K562 (cell line): ENCODE measurements at regions not wholly inside any gene's neighbourhood (a gene's known extent, or its start where the extent isn't known, plus 50 kb on each side); places are given as distances from the start of the nearest gene placed in this dataset.

Source experiments
- ATAC-seq: fragments of 200-7000 bp; cut with Tn5 transposase; 3 replicates; pipeline ENCODE4 v1.9.1; 2020; ENCODE audit warnings: moderate library complexity
- BruUV-seq: library from RNA; stranded (reverse); fragments of 400-500 nt; replicated peaks from 2 replicates; lab custom pipeline; 2021; lab: Mats Ljungman, UMichigan
- CTCF ChIA-PET: fragments of 300-600 bp; formaldehyde crosslinking; extraction: SDS; loops from one replicate; lab custom pipeline; 2021; ENCODE audit warnings: low intra/inter-chr PET ratio; lab: Yijun Ruan, JAX
- POLR2A ChIA-PET: fragments of 300-600, 350-650 bp; sonication (Branson Sonifier 250); formaldehyde crosslinking; extraction: SDS; loops from one replicate; lab custom pipeline; 2021; ENCODE audit warnings: antibody characterized with exemption, inconsistent platforms; lab: Yijun Ruan, JAX
- DNase-seq, 4 experiments: peaks; one replicate each; pipeline versions ENCODE4 v3.0.0 to v3.0.0-alpha.2; 2011 to 2018; ENCODE audit warnings: low spot score in 3 of 4, mixed read lengths in 3 of 4; ENCODE audit errors: extremely low read depth in 1 of 4
- FAIRE-seq: peaks from 2 replicates; lab custom pipeline; 2011; peaks lifted over from hg19 to GRCh38; lab: Jason Lieb, UNC
- H2AFZ ChIP-seq: 2 replicates; pipeline ENCODE4 v1.6.0; 2011; ENCODE audit warnings: low read depth, low read length, control low read depth, inconsistent platforms
- H3K27ac ChIP-seq: fragments of 200-600 bp; 3 replicates; pipeline ENCODE4 v1.8.0; 2011; ENCODE audit warnings: low read depth, mild to moderate bottlenecking, control low read depth, inconsistent platforms, low read length, moderate library complexity, mixed read lengths; ENCODE audit errors: extremely low read depth
- H3K27me3 ChIP-seq, 2 experiments: fragments of 300-600 bp in 1 of 2; 2 replicates in 1 of 2; 3 replicates in 1 of 2; pipeline versions ENCODE4 v1.6.0 to v1.8.0; 2011; ENCODE audit warnings: inconsistent platforms in 2 of 2, low read length in 2 of 2, mild to moderate bottlenecking in 1 of 2, mixed read lengths in 1 of 2, moderate library complexity in 1 of 2; ENCODE audit not compliant: control insufficient read depth in 2 of 2, insufficient read depth in 2 of 2
- H3K36me3 ChIP-seq: fragments of 300-600 bp; 3 replicates; pipeline ENCODE4 v1.8.0; 2011; ENCODE audit warnings: mild to moderate bottlenecking, low read length, inconsistent platforms; ENCODE audit not compliant: control insufficient read depth, insufficient read depth
- H3K4me1 ChIP-seq, 2 experiments: fragments of 200-600 bp in 1 of 2; replicated peaks in 1 of 2; 2 replicates in 1 of 2; 3 replicates in 1 of 2; pipeline versions ENCODE4 v1.5.1 to v1.8.0; 2011; ENCODE audit warnings: inconsistent platforms in 2 of 2, low read length in 2 of 2, mild to moderate bottlenecking in 1 of 2, mixed read lengths in 1 of 2, moderate library complexity in 1 of 2; ENCODE audit not compliant: control insufficient read depth in 2 of 2, insufficient read depth in 2 of 2
- H3K4me2 ChIP-seq: 2 replicates; pipeline ENCODE4 v1.6.1; 2011; ENCODE audit warnings: low read length, control low read depth, inconsistent platforms, mixed read lengths; ENCODE audit not compliant: insufficient read depth
- H3K4me3 ChIP-seq: fragments of 200-600 bp; sonication (generic), shearing (Covaris generic); 2 replicates; pipeline ENCODE4 v1.5.1; 2016; ENCODE audit warnings: control low read depth, inconsistent platforms
- H3K79me2 ChIP-seq: fragments of 200-600 bp; 3 replicates; pipeline ENCODE4 v1.8.0; 2011; ENCODE audit warnings: low read length, inconsistent platforms; ENCODE audit not compliant: control insufficient read depth, insufficient read depth
- H3K9ac ChIP-seq, 2 experiments: 2 replicates each; pipeline versions ENCODE4 v1.6.0 to v1.6.1; 2011; ENCODE audit warnings: low read depth in 2 of 2, low read length in 2 of 2, control low read depth in 1 of 2, inconsistent platforms in 1 of 2, mild to moderate bottlenecking in 1 of 2, mixed read lengths in 1 of 2; ENCODE audit not compliant: insufficient read depth in 1 of 2
- H3K9me1 ChIP-seq: one replicate; pipeline ENCODE4 v1.6.0; 2011; ENCODE audit warnings: inconsistent platforms, mild to moderate bottlenecking, low read length, moderate library complexity; ENCODE audit not compliant: control insufficient read depth, insufficient read depth
- H3K9me3 ChIP-seq: replicated peaks from 2 replicates; pipeline ENCODE4 v1.5.1; 2011; ENCODE audit warnings: low read depth, low read length, inconsistent platforms; ENCODE audit not compliant: control insufficient read depth, insufficient read depth
- H4K20me1 ChIP-seq: replicated peaks from 2 replicates; pipeline ENCODE4 v1.6.1; 2011; ENCODE audit warnings: low read length, inconsistent platforms, mixed read lengths; ENCODE audit not compliant: control insufficient read depth, insufficient read depth
- CHD1 ChIP-seq: fragments of 200-600 bp; sonication (generic); IDR thresholded peaks from one replicate; pipeline ENCODE4 v1.6.1; 2012; ENCODE audit warnings: mild to moderate bottlenecking, moderate library complexity, low read length, inconsistent platforms
- ETV1 ChIP-seq: fragments of 450-650 bp; conservative IDR thresholded peaks from 2 replicates; pipeline ENCODE4 v1.6.1; 2016; ENCODE audit warnings: missing genetic modification characterization, control low read depth, low read depth, missing compliant biosample characterization
- SMARCB1 ChIP-seq: IDR thresholded peaks from 2 replicates; pipeline ENCODE4 v1.6.1; 2011; ENCODE audit warnings: improper control_type of control experiment, low read depth; ENCODE audit not compliant: insufficient read length
- ZNF583 ChIP-seq: fragments of 250-450 bp; sonication (Bioruptor Pico); IDR thresholded peaks from 2 replicates; pipeline ENCODE4 v1.4.0; 2020
- WGBS: fragments of 100-300 bp; shearing (Covaris generic); methylation state at CpG from one replicate; pipeline ENCODE4 v1.1.6; 2016; ENCODE audit warnings: low coverage, mixed read lengths; ENCODE audit not compliant: insufficient coverage; ENCODE audit errors: missing lambda C conversion rate; 5-methylcytosine and 5-hydroxymethylcytosine counted together
- in situ Hi-C: fragments of 300-500 bp; cut with MboI; formaldehyde crosslinking; loops from 4 replicates; pipeline ENCODE4 v1.15.0; 2018; ENCODE audit warnings: inconsistent platforms, mixed read lengths
- intact Hi-C: fragments of 100-400 bp; cut with micrococcal nuclease; formaldehyde crosslinking; loops from 2 replicates; pipeline ENCODE4 v1.14.2; 2022
- TF ChIP-seq, protein P1 (sequence below): fragments of 450-650 bp; IDR thresholded peaks from 2 replicates; pipeline ENCODE4 v1.6.1; 2018; ENCODE audit not compliant: partially characterized antibody
- TF ChIP-seq, protein P2 (sequence below), 2 experiments: fragments of 450-650 bp in 1 of 2; sonication (generic) in 1 of 2; formaldehyde crosslinking in 1 of 2; IDR thresholded peaks; 2 replicates each; pipeline versions ENCODE4 v1.7.1 to v1.9.0; 2016 to 2022; ENCODE audit warnings: inconsistent platforms in 1 of 2, mild to moderate bottlenecking in 1 of 2, missing genetic modification reagents in 1 of 2

DNA sequence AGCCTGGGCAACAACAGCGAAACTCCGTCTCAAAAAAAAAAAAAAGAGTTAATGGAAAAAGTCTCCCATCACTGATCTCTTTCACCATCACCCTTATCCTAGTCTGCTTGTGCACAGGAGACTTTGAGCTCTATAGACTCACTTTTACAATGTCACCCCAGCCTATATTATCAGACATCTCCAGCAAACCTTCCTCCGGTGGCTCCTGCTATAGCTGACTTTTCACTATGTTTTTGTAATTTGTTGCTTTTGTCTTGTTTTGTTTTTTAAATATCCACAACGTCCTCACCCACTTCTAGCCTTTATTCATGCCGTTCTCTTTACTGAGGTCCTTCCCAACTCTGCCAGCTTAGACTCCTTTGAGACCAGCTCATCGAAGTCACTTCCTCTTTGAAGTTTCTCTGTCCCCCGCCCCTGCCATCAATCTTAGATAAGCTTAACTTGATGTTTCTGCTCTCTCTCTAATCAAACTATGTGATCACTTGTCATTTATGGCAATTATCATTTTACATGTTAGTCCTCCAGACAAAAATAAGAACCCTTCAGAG lies 82.7 kb upstream of the CHD2 start (continued):
- TF ChIP-seq, protein P1, sequence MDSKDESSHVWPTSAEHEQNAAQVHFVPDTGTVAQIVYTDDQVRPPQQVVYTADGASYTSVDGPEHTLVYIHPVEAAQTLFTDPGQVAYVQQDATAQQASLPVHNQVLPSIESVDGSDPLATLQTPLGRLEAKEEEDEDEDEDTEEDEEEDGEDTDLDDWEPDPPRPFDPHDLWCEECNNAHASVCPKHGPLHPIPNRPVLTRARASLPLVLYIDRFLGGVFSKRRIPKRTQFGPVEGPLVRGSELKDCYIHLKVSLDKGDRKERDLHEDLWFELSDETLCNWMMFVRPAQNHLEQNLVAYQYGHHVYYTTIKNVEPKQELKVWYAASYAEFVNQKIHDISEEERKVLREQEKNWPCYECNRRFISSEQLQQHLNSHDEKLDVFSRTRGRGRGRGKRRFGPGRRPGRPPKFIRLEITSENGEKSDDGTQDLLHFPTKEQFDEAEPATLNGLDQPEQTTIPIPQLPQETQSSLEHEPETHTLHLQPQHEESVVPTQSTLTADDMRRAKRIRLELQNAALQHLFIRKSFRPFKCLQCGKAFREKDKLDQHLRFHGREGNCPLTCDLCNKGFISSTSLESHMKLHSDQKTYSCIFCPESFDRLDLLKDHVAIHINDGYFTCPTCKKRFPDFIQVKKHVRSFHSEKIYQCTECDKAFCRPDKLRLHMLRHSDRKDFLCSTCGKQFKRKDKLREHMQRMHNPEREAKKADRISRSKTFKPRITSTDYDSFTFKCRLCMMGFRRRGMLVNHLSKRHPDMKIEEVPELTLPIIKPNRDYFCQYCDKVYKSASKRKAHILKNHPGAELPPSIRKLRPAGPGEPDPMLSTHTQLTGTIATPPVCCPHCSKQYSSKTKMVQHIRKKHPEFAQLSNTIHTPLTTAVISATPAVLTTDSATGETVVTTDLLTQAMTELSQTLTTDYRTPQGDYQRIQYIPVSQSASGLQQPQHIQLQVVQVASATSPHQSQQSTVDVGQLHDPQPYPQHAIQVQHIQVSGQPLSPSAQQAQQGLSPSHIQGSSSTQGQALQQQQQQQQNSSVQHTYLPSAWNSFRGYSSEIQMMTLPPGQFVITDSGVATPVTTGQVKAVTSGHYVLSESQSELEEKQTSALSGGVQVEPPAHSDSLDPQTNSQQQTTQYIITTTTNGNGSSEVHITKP, result no peak
- TF ChIP-seq SMARCB1, result peak; percentile 69

DNA sequence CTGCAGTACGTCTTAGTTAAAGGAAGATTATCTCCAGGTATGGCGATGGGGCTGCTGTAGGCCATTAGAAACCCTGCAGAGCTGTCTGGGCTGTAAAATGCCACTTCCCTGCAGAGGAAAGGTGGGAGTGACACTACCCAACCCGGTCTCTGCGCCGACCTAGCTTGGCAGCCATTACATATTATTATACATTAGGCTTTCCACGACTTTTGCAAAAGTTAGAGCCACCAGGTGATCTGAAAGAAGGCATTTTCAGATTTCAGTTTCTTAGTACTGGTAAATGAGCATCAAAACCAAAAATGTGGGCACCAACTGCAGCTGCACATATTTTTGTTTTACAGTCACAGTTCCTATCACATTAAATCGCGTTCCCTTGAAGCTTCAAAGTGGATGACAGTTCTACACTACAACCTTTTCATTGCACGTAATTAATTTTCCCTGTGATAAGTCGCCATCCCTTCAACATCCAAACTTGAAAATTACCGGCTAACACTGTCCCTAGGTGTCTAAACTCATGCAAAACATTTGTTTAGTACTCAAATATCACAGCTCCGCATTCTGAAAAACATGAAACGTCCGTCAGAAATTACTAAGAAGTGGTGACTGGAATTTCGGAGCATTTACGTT lies 81.4 kb upstream of the CHD2 start:
- intact Hi-C loops, result loop anchor here (2.0 to 10.0 kb wide), 2 partner anchors 64 to 1784 kb away; no protein-coding TSS in a partner anchor
- no peaks in the 10 kb centered on the region for H3K9me1 ChIP-seq
- in situ Hi-C loops, result no loop called here
- ChIA-PET CTCF (no interaction called here), POLR2A (interaction anchor here (0.8 to 5.0 kb wide), 10 partner anchors 9 to 645 kb away, joined by 3 to 58 read pairs (median 6); partner anchors contain the start of gene CHD2)
- no peaks in the 10 kb centered on the region for H3K9me3 ChIP-seq
- FAIRE-seq (peak; percentile 6), DNase-seq (peak in 2 of 4 experiments; percentile 38 to 44), ATAC-seq (peak; percentile 39)
- peak overlapping the region; percentile 25 for H3K4me3 ChIP-seq
- peaks cover 24 to 32% of the 10 kb centered on the region in 2 experiments for H3K4me1 ChIP-seq
- no TSS peak for BruUV-seq
- peak overlapping the region; percentile 89 for H3K4me2 ChIP-seq
- 4% methylated on average over 16 of the region's 16 CpGs for WGBS
- peak overlapping the region; percentile 95 for H2AFZ ChIP-seq
- H3K27me3 ChIP-seq, result no peaks in the 10 kb centered on the region
- no peaks in the 10 kb centered on the region for H3K36me3 ChIP-seq
- H3K9ac ChIP-seq, result peak overlapping the region; percentile 76 to 85; a peak in 3 of 4 replicates
- no peaks in the 10 kb centered on the region for H3K79me2 ChIP-seq
- H4K20me1 ChIP-seq, result no peaks in the 10 kb centered on the region
- H3K27ac ChIP-seq, result peak overlapping the region; percentile 80
- no peak for TF ChIP-seq CHD1
- no peak for TF ChIP-seq ZNF583 (CRISPR knock-in tag)
- TF ChIP-seq, protein P2, sequence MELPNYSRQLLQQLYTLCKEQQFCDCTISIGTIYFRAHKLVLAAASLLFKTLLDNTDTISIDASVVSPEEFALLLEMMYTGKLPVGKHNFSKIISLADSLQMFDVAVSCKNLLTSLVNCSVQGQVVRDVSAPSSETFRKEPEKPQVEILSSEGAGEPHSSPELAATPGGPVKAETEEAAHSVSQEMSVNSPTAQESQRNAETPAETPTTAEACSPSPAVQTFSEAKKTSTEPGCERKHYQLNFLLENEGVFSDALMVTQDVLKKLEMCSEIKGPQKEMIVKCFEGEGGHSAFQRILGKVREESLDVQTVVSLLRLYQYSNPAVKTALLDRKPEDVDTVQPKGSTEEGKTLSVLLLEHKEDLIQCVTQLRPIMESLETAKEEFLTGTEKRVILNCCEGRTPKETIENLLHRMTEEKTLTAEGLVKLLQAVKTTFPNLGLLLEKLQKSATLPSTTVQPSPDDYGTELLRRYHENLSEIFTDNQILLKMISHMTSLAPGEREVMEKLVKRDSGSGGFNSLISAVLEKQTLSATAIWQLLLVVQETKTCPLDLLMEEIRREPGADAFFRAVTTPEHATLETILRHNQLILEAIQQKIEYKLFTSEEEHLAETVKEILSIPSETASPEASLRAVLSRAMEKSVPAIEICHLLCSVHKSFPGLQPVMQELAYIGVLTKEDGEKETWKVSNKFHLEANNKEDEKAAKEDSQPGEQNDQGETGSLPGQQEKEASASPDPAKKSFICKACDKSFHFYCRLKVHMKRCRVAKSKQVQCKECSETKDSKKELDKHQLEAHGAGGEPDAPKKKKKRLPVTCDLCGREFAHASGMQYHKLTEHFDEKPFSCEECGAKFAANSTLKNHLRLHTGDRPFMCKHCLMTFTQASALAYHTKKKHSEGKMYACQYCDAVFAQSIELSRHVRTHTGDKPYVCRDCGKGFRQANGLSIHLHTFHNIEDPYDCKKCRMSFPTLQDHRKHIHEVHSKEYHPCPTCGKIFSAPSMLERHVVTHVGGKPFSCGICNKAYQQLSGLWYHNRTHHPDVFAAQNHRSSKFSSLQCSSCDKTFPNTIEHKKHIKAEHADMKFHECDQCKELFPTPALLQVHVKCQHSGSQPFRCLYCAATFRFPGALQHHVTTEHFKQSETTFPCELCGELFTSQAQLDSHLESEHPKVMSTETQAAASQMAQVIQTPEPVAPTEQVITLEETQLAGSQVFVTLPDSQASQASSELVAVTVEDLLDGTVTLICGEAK (IDR thresholded peaks at IDR 0.05), result 0 out of 2 replicates have a peak, but pooled peaks have one; percentile 12
- TF ChIP-seq, protein P2 (CRISPR knock-in tag; IDR thresholded peaks at IDR 0.05), result no peak
- no peak for TF ChIP-seq ETV1 (tag)
